IPS-NIHi11 (cell line): ENCODE measurements at regions not wholly inside any gene's neighbourhood (a gene's known extent, or its start where the extent isn't known, plus 50 kb on each side); places are given as distances from the start of the nearest gene placed in this dataset.
"Not testable (repeated sequence)": the region's sequence is repeated elsewhere in the genome, so short reads cannot be mapped to it uniquely, and the experiment has no call there.

Source experiments
- DNase-seq: peaks from one replicate; pipeline ENCODE4 v3.0.0; 2012; ENCODE audit warnings: mixed read lengths, low spot score

DNA sequence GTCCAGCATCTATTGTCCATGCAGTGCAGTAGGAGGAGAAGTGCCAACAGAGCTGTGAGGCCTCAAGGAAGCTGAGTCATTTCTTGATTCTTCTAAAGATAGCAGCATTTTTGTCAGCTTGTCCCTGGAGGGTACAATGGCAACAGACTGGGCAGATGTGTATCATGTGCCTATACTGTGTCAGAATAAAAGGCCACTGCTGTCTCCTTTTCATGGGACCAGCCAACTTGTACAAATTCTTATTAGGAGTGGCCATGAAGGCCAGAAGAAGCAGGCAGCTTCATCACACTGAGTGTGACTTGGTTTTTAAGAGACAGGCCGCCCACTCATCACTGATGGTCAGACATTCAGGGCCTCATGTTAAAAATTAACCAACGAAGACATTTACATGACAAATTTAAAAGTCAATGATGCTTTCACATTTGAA, 185.0 kb upstream of the FAM241A start:
- DNase-seq, result no peak

DNA sequence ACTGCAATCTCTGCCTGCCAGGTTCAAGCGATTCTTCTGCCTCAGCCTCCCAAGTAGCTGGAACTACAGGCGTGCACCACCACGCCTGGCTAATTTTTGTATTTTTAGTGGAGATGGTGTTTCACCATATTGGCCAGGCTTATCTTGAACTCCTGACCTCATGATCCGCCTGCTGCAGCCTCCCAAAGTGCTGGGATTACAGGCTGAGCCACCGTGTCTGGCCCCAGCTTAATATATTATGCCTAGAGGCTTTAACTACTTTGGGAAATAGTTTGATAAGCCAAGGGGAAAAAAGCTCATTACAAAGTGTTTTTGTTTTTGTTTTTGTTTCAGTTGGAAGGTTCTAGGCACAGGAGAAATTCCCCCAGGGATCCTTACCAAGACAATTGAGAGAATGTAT, 184.2 kb upstream of the FAM241A start:
- not testable (repeated sequence) for DNase-seq

DNA sequence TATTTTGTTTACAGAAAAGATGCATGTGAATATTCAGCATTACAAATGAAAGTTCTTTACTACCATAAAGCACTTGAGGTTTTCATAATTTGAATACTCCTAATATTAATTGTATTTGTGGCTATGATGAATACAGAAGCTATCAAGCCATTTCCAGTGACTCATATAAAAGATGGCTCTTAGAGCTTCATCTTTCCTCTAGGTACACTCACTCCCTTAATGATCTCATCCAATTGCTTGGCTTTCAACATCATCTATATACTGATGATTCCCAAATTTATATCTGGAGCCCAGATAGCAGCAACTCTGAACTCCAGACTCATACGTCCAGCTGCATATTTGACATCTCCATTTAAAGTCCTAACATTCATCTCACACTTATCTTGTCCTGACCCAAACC, 183.4 kb upstream of the FAM241A start:
- no peak for DNase-seq

DNA sequence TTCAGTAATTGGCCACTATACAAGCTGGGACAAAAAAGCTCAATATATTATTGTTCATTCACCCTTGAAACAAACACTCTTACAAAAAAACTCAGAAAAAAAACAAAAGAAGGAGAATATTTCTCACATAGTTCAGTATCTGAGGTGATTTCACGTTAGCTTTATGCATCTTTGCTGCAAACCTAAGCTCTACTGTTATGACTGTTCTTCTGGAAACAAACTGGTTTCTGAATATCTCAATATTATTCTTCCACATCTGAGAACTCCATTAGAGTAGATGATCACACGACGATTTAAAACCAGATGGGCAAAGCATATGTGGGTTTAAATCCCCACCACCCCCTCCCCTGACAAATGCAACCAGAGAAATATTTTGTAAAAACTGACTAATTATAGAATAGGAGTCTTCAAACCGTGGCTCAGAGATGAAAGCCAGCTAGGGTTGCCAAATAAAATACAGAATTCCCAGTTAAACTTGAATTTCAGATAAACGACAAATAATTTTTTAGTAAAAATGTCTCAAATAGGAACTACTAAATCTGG, 182.0 kb upstream of the FAM241A start:
- DNase-seq, result no peak

DNA sequence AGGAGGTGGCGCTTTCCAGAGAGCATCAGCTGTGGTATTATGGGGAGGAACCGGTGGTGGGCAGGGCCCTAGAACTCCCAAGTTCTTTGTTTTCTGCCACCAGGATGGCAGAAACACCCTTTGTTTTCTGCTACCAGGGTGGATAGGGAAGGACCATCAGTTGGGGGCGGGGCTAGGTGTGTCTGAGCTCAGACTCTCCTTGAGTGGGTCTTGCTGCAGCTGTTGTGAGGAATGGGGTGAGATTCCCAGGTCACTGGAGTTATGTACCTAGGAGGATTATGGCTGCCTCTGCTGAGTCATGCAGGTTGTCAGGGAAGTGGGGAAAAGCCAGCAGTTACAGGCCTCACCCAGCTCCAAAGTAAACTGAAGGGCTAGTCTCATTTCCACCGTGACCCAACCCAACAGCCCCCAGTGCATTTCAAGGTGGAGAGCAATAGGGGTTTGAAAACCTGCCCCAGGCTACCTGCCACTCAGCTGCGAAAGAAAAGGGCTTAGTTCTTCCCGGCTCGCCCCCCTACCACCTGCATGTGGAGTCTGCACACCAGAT, 167.8 kb upstream of the FAM241A start:
- DNase-seq, result no peak

DNA sequence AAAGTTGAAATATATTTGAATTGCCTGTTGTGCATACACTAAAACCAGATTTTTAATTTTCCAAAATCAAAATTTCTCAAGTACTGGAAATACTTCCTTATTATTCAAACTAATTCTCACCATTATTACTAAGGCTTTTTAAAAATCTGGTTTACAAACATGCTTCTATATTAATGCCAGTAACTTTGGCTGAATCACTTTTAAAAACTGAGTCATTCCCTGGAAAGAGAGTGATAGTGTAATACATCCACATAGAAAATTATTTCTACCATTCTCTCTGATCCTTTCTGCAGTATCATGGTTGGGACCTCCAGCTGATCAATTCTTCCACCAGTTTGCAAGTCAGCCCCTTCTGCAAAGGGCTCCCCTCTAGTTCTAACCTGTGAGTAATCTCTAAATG, 165.3 kb upstream of the FAM241A start:
- no peak for DNase-seq

DNA sequence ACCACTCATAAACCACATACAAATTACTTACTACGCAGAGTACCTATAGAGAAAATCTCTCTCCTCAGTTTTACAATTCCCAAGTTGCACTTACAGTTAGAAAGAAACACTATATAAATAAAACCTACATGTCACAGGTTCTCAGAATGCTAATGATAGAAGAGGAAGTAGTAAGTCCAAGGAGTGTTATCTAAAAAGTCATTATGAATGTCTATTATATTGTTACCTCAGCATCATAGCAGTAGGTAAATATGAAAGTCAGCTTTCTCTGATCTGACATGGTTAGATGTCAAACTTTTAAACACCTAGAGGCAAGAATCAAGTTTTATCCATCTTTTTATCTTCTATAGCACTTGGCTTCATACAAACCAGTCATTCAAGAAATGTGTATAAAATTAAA, 163.2 kb upstream of the FAM241A start:
- no peak for DNase-seq

DNA sequence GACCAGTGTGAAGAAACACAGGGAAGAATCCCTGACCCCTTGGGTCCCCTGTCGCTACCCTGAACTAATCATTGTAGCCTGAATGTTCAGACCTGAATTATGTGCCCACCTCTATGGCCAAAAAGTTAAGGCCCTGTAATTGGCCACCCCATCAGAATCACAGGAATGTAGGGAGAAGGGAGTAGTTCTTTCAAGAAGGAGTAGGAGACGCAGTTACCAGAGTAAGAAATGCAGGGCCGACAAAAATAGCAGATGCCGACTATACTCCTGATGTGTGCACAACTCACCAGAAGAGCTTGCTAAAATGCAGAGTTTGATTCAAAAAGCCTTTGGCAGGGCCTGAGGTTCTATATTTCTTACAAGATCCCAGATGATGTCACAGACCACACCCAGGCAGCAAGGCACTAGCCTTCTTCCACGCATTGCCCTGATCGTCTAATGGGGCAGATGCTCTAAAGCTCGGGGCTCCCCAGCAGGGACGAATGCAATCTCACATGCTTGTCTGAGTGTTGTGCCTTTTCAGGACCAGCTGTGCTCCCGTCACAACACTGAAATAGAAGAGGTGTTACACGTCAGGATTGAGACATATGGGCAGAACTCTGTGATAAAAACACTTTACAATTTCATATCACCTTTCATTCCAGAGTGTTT, 161.0 kb upstream of the FAM241A start:
- DNase-seq, result no peak

DNA sequence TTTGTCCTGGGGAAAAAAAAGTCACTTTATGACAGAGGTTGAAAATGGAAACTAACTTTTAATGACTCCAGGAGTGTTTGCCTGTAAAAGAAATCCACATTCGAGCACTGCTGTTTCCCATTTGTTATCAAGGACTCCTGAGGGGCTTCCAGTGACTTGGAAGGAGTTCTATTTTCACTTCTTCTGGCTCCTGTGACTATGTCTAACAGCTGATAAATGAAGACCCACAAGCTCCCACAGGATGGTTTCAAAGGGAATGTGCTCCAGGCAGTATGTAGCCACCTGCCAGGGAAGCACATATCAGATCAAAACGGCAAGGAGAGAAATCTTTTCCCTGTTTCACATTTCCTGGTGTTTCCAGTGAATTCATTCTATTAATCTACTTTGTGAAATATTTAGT, 159.8 kb upstream of the FAM241A start:
- no peak for DNase-seq

DNA sequence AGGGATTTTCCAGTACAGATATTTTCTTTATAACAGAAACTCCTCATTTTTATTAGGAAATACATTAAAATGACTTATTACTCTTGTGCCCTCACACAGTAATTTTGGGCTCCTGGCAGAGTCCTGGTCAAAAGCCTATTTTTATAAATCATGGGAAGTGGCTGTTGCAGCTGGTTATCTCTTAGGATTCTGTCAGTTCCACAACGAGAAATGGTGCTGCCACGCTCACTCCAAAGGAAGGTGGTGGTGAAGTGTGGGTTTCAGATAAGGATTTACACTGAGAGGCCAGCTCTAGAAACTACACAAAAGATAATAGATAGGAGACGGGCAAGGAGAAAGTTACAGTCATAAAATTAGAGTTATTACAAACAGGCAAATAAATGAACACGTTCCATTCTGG, 159.2 kb upstream of the FAM241A start:
- no peak for DNase-seq

DNA sequence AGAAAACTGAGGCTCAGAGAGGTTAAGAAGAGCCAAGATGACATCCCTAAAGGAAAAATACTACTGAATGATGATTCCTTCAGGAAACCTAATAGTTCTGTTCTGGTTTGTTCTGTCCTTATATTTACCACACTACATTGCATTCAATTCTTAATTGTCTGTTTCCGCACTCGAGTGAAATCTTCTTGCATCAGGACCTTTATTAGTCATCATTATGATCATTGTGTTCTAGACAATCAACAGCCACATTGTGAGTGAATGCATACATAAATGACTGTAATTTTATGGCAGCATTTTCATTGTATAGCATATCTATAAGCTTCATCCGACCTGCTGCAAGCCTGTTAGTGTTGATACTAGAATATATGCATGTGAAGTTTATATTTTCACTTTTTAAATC, 156.7 kb upstream of the FAM241A start:
- no peak for DNase-seq

DNA sequence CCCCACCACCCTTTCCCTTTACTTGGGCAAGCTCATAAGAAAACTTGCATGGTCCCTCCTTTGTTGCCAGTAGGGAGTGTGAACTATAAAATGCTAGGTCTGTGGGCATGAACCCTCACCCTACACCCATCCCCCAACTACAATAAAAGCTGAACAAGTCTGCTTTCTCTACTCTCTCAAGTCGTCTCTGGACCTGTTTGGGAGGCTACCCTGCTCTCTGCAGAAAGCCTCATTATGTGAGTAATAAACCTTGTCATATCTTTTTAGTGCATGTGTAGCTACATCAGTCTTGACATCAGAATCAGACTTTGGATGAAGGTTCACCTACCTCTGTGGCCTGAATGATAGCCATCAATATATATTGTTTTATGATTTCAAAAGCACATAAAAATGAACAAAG, 155.4 kb upstream of the FAM241A start:
- no peak for DNase-seq

DNA sequence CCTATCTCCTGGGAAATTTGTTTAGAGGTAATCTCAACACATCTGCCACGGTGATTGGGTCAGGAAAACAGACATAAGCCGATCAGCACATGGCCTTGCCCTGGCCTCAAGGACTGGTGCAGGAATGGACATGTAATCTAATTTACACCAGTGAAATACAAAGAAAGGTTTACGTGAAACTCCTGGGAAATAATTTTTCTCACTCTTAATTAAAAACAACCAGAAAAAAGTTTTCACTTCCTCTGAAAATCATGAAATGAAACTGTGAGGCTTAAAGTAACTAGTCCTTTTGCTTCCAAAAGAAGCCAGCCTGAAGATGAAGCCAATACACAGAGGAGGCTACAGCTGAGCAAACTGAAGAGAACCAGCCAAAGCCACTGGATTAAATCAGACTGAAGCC, 154.1 kb upstream of the FAM241A start:
- no peak for DNase-seq

DNA sequence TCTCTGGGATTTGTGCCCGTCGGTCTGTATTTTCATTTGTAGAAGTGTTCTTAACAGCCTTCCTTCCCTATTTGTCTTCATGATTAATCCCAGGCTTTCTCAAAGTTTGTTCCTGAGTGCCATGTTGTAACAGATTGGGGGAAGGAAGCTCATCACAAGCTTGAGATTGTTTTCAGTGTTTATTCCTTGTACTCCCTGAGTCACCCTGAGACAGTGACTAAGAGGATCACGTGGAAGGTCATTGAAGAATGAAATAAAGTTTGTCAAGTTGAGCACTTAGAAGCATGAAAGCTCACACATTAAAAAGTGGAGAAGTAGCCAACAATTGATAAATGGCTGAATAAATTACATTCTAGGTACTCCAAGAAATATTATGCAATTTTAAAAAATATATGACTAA, 153.5 kb upstream of the FAM241A start:
- no peak for DNase-seq

DNA sequence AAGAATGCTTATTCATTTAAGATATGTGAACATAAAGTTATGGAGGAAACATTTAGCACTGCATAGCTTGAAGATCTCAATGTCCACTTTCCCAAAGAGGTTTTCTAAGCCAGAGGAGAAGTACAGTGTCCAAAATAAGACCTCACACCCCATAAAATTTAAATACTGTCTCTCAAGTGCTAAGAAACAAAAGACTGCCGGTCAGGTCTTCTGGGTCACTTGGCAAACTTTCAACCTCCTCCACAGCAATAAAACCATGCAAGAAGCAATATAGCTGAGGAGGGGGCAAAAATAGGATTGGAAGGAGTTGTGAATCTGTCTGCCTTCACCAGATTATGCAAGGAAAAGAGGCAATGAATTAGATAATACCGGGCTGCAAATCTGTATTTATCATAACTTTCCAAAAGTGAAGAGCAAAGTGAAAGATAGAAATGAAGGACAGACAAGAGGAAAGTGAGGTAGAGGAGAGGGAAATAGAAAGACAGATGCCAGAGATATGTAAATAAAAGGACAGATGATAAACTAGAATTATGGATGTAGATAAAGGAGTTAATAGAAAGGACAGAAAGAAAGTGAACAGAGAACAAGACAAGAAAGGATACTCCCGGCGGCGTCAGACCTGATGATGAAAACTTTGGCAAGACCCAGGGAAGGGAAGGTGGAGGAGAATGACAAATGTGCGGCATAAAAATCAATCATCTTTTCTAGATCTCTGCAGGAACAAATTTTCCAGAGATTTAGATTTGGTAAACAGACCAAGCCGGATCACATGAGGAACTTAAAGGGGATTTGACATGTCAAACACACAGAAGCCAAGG, 152.7 kb upstream of the FAM241A start:
- no peak for DNase-seq

DNA sequence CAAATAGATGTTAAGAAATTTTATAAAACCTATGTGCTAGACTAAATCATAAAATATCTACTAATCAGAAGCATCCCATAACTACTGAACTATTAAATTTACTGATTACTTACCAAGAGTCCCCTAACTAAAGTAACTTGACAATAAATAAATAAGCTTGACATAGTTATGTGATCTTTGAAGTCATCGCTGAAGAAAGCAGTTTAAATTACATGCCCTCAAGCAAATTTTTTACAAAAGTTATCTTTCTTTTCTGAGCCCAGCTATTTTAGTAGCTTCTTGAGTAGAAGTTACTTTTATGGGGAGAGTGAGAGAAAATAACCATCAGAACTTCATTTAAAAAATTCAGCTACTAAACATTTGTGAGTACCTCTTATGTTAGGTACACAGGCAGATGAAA, 150.9 kb upstream of the FAM241A start:
- no peak for DNase-seq

DNA sequence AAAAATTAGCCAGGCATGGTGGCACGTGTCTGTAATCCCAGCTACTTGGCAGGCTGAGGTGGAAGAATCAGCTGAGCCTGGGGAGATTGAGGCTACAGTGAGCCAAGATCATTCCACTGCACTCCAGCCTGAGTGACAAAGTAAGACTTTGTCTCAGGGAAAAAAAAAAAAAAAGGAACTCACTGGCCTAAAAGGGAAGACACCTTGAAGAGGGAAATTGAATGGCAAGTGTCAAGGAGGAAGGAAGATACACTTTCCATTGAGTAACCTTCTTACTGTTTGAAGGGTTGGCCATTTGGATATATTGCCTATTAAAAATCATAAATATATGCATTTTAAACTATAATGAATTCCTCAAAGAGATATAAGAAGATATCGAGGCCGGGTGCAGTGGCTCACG, 147.5 kb upstream of the FAM241A start:
- no peak for DNase-seq

DNA sequence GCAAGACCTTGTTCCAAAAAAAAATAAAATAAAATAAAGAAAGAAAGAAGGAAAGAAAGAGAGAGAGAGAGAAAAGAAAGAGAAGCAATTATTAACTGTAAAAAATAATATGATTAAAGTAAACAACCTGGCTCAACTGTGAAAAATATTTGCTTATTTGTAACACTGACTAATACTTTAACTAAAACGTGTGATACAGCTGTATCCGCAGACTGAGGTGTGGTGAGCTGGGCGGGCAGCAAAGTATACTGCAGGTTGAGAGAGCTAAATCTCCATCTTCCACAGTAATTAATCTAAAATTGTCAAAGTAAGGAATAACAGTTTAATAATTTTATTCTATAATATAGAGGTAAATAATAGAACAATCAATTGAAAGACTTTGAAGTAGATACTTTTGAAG, 145.5 kb upstream of the FAM241A start:
- no peak for DNase-seq

DNA sequence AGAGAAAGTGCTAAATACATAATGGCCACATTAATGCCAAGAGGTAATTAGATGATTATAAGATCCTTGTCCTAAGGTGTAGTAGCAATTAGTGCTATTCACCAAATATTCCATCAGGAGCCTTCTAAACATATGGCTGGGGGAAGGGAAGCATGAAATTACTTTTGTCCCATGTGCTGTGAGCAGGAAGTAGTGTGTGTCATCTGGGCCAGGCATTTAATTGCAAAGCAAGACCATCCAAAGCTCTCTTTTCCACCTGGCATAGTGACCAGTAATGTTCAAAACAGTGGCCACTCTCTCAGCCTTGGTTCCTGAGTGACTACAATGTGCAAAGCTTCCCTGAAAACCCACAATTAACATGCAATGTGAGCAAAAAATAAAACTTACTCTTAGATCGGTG, 144.2 kb upstream of the FAM241A start:
- no peak for DNase-seq

DNA sequence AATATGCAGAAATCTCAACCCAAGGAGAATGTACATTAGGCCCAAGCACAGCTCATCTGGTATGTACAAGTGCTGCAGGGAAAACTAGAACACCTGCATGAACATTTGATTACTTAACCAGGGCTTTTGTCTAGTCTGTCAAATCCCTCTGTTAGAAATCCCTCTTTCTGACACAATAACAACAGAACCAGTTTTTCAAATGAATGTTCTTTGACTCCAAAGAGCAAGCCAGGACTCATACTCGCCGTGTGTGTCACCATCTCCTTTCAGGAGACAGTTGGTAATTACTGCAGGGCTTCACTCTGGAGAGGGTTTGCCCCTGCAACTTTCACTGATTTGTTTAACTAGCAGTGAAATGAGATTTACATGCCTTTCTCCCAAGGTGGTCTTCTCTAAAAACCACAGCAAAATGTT, 143.0 kb upstream of the FAM241A start:
- DNase-seq, result no peak

DNA sequence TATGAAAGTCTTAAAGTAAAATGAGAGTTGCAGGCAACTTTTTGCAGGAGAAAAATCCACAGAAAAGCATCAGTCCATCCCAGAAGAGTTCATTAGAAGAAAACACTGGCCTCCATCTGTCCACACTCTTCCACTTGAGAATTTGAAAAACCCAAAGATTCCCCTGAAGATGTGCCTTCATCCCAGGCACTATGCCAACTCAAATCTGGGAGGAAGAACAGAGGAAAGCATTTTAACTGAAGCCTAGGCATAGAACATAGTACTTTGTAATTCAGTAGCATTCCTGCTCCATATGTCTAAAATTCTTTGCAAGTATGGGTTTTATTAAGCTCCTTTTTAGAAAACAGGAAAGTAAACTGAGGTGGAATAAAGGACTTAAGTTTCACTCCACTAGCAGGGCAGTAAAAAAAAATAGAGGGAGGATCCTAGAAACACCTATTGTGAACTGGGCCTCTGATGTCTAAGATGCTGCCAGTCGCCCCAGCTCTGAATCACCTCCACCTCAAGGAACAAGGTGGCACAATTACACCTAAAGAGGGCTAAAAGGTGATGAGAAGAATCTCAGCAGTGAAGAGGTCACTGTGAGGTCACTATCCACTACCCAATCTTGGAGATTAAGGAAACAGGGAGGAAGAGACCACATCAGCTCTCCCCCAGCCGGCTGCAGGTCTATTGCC, 141.9 kb upstream of the FAM241A start:
- no peak for DNase-seq

DNA sequence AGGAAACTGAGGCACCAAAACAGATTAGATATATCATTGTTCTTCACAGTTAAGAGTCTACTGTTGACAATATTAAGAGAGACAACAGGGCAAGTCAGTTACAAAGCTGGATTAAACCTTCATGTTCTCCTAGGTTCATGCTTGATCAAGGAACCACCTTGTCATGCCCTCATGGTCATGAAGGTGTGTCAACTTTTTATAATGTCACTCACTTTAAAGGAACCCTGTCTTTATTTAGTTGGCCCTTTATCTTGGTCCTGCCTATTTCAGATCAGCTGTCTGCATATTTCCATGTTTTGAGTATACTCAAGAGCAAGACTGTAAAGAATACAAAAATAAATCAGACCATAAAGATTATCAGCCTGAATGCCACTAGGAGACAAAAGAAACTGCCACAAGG, 140.2 kb upstream of the FAM241A start:
- no peak for DNase-seq

DNA sequence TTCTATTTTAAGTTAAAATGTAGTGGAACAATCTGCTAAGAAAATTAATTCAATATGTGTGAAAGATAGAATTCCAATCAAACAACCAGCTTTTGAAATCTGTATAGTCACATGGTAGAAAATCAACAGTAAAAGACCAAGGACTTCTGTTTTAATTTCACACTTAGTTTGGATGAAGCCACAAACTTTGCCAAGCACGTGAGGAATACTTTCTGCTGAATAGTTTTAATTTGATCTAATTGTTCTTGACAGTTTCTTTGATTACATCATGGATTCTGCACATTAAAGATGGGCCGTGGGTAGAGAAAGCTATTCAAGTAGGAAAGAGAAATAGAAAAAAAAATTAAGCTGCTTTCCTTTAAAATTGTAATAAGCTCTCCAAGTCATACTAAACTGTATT, 137.9 kb upstream of the FAM241A start:
- DNase-seq, result no peak
